D721Med (cell line): ENCODE measurements at regions not wholly inside any gene's neighbourhood (a gene's known extent, or its start where the extent isn't known, plus 50 kb on each side); places are given as distances from the start of the nearest gene placed in this dataset.

ENCODE experiments used
- DNase-seq: peaks from one replicate; pipeline ENCODE4 v3.0.0; 2011; ENCODE audit warnings: low spot score; ENCODE audit not compliant: insufficient read length
- FAIRE-seq: peaks from 2 replicates; lab custom pipeline; 2011; peaks lifted over from hg19 to GRCh38; lab: Jason Lieb, UNC
- CTCF ChIP-seq: IDR thresholded peaks from 2 replicates; pipeline ENCODE4 v1.5.1; 2012; ENCODE audit warnings: mild to moderate bottlenecking, control low read depth; ENCODE audit not compliant: insufficient read depth; ENCODE audit errors: missing control alignments

GRCh38 chr4:20362148-20362547, 110.4 kb downstream of the SLIT2 start:
- TF ChIP-seq CTCF, result no peak
- FAIRE-seq, result no peak
- DNase-seq, result no peak

- FAIRE-seq (no peak), DNase-seq (no peak)
- TF ChIP-seq CTCF, result no peak
These were observed 113.3 kb downstream of the SLIT2 start for GRCh38 chr4:20364969-20365368.

- FAIRE-seq (no peak), DNase-seq (no peak)
- no peak for TF ChIP-seq CTCF
These were observed 115.7 kb downstream of the SLIT2 start for GRCh38 chr4:20367446-20367845.

- FAIRE-seq, result no peak
- TF ChIP-seq CTCF, result no peak
These were observed 117.2 kb downstream of the SLIT2 start for GRCh38 chr4:20368926-20369325.

GRCh38 chr4:20370274-20370673, 118.6 kb downstream of the SLIT2 start:
- FAIRE-seq (no peak), DNase-seq (no peak)
- no peak for TF ChIP-seq CTCF

More at GRCh38 chr4:20368926-20369325, 117.2 kb downstream of the SLIT2 start:
- DNase-seq, result no peak

- no peak for TF ChIP-seq CTCF
- DNase-seq, result no peak
- FAIRE-seq, result no peak
These were observed 124.4 kb downstream of the SLIT2 start for GRCh38 chr4:20376070-20376469.

- no peak for FAIRE-seq
- TF ChIP-seq CTCF, result no peak
- no peak for DNase-seq
These were observed 126.5 kb downstream of the SLIT2 start for GRCh38 chr4:20378181-20378580.
